ENCODE measurements at regions not wholly inside any gene's neighbourhood (a gene's known extent, or its start where the extent isn't known, plus 50 kb on each side); places are given as distances from the start of the nearest gene placed in this dataset.

- H3K36me3 ChIP-seq (ENCODE audit: low read depth): no peaks in the 10 kb centered on the region
- DNase-seq (ENCODE audit: low spot score): no peak
- no peak overlapping the region for H3K27ac ChIP-seq (ENCODE audit: poor library complexity, severe bottlenecking)
Measured at GRCh38 chr22:49063545-49063890, 764.2 kb downstream of the BRD1 start.

GRCh38 chr22:49062802-49063544 lies 764.7 kb downstream of the BRD1 start:
- Histone ChIP-seq H3K36me3 (ENCODE audit: low read depth) (no peaks in the 10 kb centered on the region), H3K27me3 (ENCODE audit: insufficient read depth, poor library complexity, severe bottlenecking) (peaks cover 2% of the 10 kb centered on the region), H3K4me3 (ENCODE audit: severe bottlenecking) (no peak overlapping the region), H3K27ac (ENCODE audit: poor library complexity, severe bottlenecking) (no peak overlapping the region), H3K4me1 (ENCODE audit: insufficient read depth, poor library complexity, severe bottlenecking) (no peaks in the 10 kb centered on the region), H3K9me3 (ENCODE audit: severe bottlenecking) (no peaks in the 10 kb centered on the region)
- no peak for ATAC-seq (ENCODE audit: low read depth)
- DNase-seq (ENCODE audit: low spot score): no peak
- no peak for TF ChIP-seq CTCF (IDR thresholded peaks at IDR 0.05; ENCODE audit: poor library complexity, severe bottlenecking)

More at GRCh38 chr22:49063545-49063890, 764.2 kb downstream of the BRD1 start:
- Histone ChIP-seq H3K4me3 (ENCODE audit: severe bottlenecking) (no peak overlapping the region), H3K9me3 (ENCODE audit: severe bottlenecking) (no peaks in the 10 kb centered on the region), H3K27me3 (ENCODE audit: insufficient read depth, poor library complexity, severe bottlenecking) (peaks cover 2% of the 10 kb centered on the region), H3K4me1 (ENCODE audit: insufficient read depth, poor library complexity, severe bottlenecking) (no peaks in the 10 kb centered on the region)
- no peak for TF ChIP-seq CTCF (IDR thresholded peaks at IDR 0.05; ENCODE audit: poor library complexity, severe bottlenecking)
- no peak for ATAC-seq (ENCODE audit: low read depth)

GRCh38 chr22:49062155-49062801 lies 765.4 kb downstream of the BRD1 start:
- Histone ChIP-seq H3K36me3 (ENCODE audit: low read depth) (no peaks in the 10 kb centered on the region), H3K4me3 (ENCODE audit: severe bottlenecking) (no peak overlapping the region), H3K27ac (ENCODE audit: poor library complexity, severe bottlenecking) (no peak overlapping the region), H3K9me3 (ENCODE audit: severe bottlenecking) (no peaks in the 10 kb centered on the region), H3K27me3 (ENCODE audit: insufficient read depth, poor library complexity, severe bottlenecking) (peaks cover 2% of the 10 kb centered on the region), H3K4me1 (ENCODE audit: insufficient read depth, poor library complexity, severe bottlenecking) (no peaks in the 10 kb centered on the region)
- ATAC-seq (ENCODE audit: low read depth) (no peak), DNase-seq (ENCODE audit: low spot score) (no peak)
- no peak for TF ChIP-seq CTCF (IDR thresholded peaks at IDR 0.05; ENCODE audit: poor library complexity, severe bottlenecking)

- Histone ChIP-seq H3K36me3 (ENCODE audit: low read depth) (no peaks in the 10 kb centered on the region), H3K27ac (ENCODE audit: poor library complexity, severe bottlenecking) (no peak overlapping the region), H3K4me3 (ENCODE audit: severe bottlenecking) (no peak overlapping the region), H3K4me1 (ENCODE audit: insufficient read depth, poor library complexity, severe bottlenecking) (no peaks in the 10 kb centered on the region), H3K27me3 (ENCODE audit: insufficient read depth, poor library complexity, severe bottlenecking) (peaks cover 2% of the 10 kb centered on the region), H3K9me3 (ENCODE audit: severe bottlenecking) (no peaks in the 10 kb centered on the region)
- DNase-seq (ENCODE audit: low spot score): no peak
- TF ChIP-seq CTCF (IDR thresholded peaks at IDR 0.05; ENCODE audit: poor library complexity, severe bottlenecking): no peak
- ATAC-seq (ENCODE audit: low read depth): no peak
Measured at GRCh38 chr22:49057910-49058309, 769.8 kb downstream of the BRD1 start.

GRCh38 chr22:49056301-49056700 lies 771.4 kb downstream of the BRD1 start:
- no peaks in the 10 kb centered on the region for H3K9me3 ChIP-seq (ENCODE audit: severe bottlenecking)
- no peaks in the 10 kb centered on the region for H3K27me3 ChIP-seq (ENCODE audit: insufficient read depth, poor library complexity, severe bottlenecking)
- no peak for DNase-seq (ENCODE audit: low spot score)

More at GRCh38 chr22:49056301-49056700, 771.4 kb downstream of the BRD1 start:
- Histone ChIP-seq H3K27ac (ENCODE audit: poor library complexity, severe bottlenecking) (no peak overlapping the region), H3K36me3 (ENCODE audit: low read depth) (no peaks in the 10 kb centered on the region), H3K4me1 (ENCODE audit: insufficient read depth, poor library complexity, severe bottlenecking) (no peaks in the 10 kb centered on the region), H3K4me3 (ENCODE audit: severe bottlenecking) (no peak overlapping the region)
- TF ChIP-seq CTCF (IDR thresholded peaks at IDR 0.05; ENCODE audit: poor library complexity, severe bottlenecking): no peak
- ATAC-seq (ENCODE audit: low read depth): no peak
